ENCODE measurements at regions not wholly inside any gene's neighbourhood (a gene's known extent, or its start where the extent isn't known, plus 50 kb on each side); places are given as distances from the start of the nearest gene placed in this dataset.

- no peak overlapping the region for H3K27ac Mint-ChIP-seq
- no peaks in the 10 kb centered on the region for H3K27me3 Mint-ChIP-seq
- peaks cover 1% of the 10 kb centered on the region for H3K9me3 Mint-ChIP-seq
- H3K4me3 Mint-ChIP-seq: no peak overlapping the region
- no peaks in the 10 kb centered on the region for H3K36me3 Mint-ChIP-seq
- no peaks in the 10 kb centered on the region for H3K4me1 Mint-ChIP-seq
- DNase-seq (no peak), ATAC-seq (ENCODE audit: low read depth) (no peak)
- POLR2A ChIA-PET: no interaction called here
Measured at GRCh38 chr5:118565335-118565971, 422.9 kb downstream of the DTWD2 start.

DNA sequence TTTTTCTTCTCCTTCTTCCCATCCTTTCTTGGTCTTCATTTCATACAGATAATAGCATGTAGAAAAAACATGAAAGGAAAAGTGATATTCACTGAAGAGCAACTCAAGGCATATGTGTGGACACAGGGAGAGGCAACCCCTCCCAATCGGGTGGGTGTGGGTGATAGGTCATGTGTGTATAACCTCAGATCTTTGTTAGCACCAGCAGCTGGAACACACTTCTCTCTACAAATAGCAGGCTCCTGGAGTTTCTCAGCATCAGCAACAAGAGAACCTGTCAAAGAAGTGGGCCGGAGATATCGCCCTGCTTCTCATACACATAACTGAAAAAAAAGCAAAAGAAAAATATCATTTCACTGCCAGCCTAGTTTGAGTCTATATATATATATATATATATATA lies 426.4 kb downstream of the DTWD2 start:
- Mint-ChIP-seq H3K4me3 (no peak overlapping the region), H3K27ac (no peak overlapping the region), H3K27me3 (no peaks in the 10 kb centered on the region), H3K9me3 (no peaks in the 10 kb centered on the region), H3K36me3 (no peaks in the 10 kb centered on the region), H3K4me1 (no peaks in the 10 kb centered on the region)
- ATAC-seq (ENCODE audit: low read depth) (no peak), DNase-seq (no peak)
- POLR2A ChIA-PET: no interaction called here

GRCh38 chr5:118561235-118561634 lies 427.1 kb downstream of the DTWD2 start:
- Mint-ChIP-seq H3K4me3 (no peak overlapping the region), H3K27ac (no peak overlapping the region), H3K27me3 (no peaks in the 10 kb centered on the region), H3K36me3 (no peaks in the 10 kb centered on the region), H3K4me1 (no peaks in the 10 kb centered on the region), H3K9me3 (no peaks in the 10 kb centered on the region)
- no peak for DNase-seq
- no peak for ATAC-seq (ENCODE audit: low read depth)
- POLR2A ChIA-PET: no interaction called here

DNA sequence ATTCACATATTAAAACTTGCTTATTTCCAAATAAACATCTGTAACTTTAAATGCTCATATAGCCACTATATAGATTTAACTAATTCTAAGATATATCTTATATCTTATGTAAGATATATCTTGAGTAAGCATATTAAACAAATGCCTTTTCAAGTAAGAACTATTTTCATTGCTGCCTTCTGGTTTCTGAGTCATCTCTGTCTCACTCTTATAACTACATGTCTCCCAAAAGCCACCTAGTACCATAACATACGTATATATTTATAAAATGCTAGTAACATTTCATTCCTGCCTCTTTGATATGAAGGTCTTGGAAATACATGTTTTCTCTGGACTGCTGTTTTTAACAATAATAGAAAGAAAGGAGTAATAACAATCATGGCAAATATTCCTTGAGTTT lies 429.5 kb downstream of the DTWD2 start:
- ATAC-seq (ENCODE audit: low read depth) (no peak), DNase-seq (no peak)
- no peaks in the 10 kb centered on the region for H3K27me3 Mint-ChIP-seq
- POLR2A ChIA-PET: no interaction called here
- H3K4me1 Mint-ChIP-seq: no peaks in the 10 kb centered on the region
- no peak overlapping the region for H3K4me3 Mint-ChIP-seq
- no peaks in the 10 kb centered on the region for H3K9me3 Mint-ChIP-seq
- H3K36me3 Mint-ChIP-seq: no peaks in the 10 kb centered on the region
- H3K27ac Mint-ChIP-seq: no peak overlapping the region

DNA sequence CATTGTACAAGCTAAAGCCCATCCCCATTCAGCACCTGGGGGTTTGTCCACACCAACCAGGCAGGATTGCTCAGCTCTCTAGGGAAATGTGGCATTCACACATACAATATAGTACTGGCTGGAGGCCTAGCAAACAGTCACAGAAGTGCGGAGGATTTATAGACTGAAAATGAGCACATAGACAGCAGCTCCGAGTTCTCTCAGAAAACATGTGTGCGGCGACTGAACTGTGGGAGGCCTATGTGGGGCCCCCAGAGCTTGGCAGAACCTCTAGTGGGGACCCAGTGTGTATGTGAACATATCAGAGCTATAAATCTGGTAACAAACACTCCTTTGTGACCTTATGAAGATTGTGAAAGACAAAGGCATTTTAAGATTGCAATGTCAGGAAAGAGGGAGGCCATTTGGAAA lies 431.1 kb downstream of the DTWD2 start:
- H3K27ac Mint-ChIP-seq: no peak overlapping the region
- no peaks in the 10 kb centered on the region for H3K36me3 Mint-ChIP-seq
- no peak for ATAC-seq (ENCODE audit: low read depth)
- POLR2A ChIA-PET: no interaction called here
- no peaks in the 10 kb centered on the region for H3K4me1 Mint-ChIP-seq
- no peak overlapping the region for H3K4me3 Mint-ChIP-seq
- no peaks in the 10 kb centered on the region for H3K9me3 Mint-ChIP-seq
- H3K27me3 Mint-ChIP-seq: no peaks in the 10 kb centered on the region
- no peak for DNase-seq

DNA sequence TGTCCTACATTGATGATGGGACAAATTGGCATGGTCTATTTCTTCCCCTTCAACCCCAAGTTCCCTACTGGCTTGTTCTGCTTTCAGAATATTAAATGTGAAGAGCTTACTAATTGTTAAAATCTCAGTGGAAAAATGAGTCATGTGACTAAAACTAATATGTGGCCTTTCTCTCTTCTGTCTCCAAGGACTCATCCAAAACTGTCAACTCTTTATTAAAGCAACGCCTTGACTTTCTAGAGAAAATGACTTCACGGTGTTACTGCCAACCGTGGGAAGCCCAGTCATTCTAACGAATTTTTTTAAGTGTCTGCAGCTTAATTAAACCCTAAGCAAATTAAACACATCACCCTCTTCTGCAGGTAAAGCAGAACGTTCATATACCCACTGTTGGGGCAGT lies 431.6 kb downstream of the DTWD2 start:
- H3K9me3 Mint-ChIP-seq: no peaks in the 10 kb centered on the region
- no peaks in the 10 kb centered on the region for H3K27me3 Mint-ChIP-seq
- H3K4me3 Mint-ChIP-seq: no peak overlapping the region
- H3K4me1 Mint-ChIP-seq: no peaks in the 10 kb centered on the region
- DNase-seq (no peak), ATAC-seq (ENCODE audit: low read depth) (no peak)
- POLR2A ChIA-PET: no interaction called here
- H3K27ac Mint-ChIP-seq: no peak overlapping the region
- H3K36me3 Mint-ChIP-seq: no peaks in the 10 kb centered on the region

DNA sequence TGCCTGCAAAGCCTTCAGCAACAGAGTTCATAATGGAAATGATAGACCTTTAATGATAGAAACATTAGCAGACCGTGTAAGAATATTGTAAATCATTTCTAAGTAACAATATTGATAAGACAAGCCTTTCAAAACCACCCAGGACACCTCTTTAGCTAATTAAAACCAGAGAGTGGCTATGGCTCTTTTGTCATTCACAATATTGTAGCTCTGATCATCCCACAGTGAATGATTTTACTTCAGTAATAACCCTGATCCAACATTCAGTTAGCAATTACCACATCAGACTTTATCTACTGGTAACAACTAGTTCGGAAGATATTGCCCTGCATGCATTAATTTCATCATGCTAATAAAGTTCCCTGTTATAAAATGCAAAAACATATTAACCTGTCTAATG lies 432.6 kb downstream of the DTWD2 start:
- POLR2A ChIA-PET: no interaction called here
- no peak for DNase-seq
- Mint-ChIP-seq H3K4me1 (no peaks in the 10 kb centered on the region), H3K4me3 (no peak overlapping the region), H3K9me3 (no peaks in the 10 kb centered on the region), H3K27me3 (no peaks in the 10 kb centered on the region), H3K27ac (no peak overlapping the region), H3K36me3 (no peaks in the 10 kb centered on the region)
- no peak for ATAC-seq (ENCODE audit: low read depth)

DNA sequence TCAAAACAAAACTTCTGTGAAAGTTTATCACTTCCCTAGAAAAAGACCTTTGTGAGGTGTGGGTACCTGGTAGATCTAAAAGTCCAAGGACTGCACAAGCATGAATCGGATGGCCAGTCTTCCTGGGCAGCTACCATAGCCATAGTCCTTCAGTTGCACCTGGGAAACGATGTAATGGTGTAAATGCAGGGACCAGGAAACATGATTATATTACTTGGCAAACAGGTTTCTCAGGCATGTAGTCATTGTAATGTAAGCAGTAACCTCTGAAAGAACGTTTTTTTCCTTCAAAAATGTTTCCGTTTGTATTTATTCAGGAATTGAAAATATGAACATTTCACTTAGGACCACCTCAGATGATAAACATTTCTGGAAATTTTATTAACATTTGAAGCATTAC lies 433.4 kb downstream of the DTWD2 start:
- no peaks in the 10 kb centered on the region for H3K9me3 Mint-ChIP-seq
- ATAC-seq (ENCODE audit: low read depth) (no peak), DNase-seq (no peak)
- H3K27ac Mint-ChIP-seq: no peak overlapping the region
- H3K4me3 Mint-ChIP-seq: no peak overlapping the region
- no peaks in the 10 kb centered on the region for H3K27me3 Mint-ChIP-seq
- H3K4me1 Mint-ChIP-seq: no peaks in the 10 kb centered on the region
- no peaks in the 10 kb centered on the region for H3K36me3 Mint-ChIP-seq
- POLR2A ChIA-PET: no interaction called here

DNA sequence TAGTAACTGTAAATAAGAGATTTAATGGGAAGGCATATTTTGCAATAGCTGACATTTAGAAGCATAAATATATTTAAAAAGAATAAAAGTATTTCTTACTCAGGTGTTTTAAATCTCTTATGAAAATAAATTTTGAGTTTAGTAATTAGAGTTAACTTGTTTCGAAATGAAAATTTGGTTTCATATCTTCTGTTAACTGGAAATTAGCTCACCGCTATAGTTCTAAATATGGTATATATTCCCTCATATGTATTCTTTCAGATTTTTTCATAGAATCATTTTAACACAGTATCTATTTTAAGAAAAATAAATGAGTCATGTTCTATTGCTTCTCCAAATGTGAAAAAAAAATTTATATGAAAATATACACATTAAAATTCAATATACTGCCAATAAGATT lies 434.1 kb downstream of the DTWD2 start:
- Mint-ChIP-seq H3K36me3 (no peaks in the 10 kb centered on the region), H3K9me3 (no peaks in the 10 kb centered on the region), H3K27me3 (no peaks in the 10 kb centered on the region), H3K4me3 (no peak overlapping the region), H3K27ac (no peak overlapping the region), H3K4me1 (no peaks in the 10 kb centered on the region)
- POLR2A ChIA-PET: no interaction called here
- DNase-seq: no peak
- no peak for ATAC-seq (ENCODE audit: low read depth)

DNA sequence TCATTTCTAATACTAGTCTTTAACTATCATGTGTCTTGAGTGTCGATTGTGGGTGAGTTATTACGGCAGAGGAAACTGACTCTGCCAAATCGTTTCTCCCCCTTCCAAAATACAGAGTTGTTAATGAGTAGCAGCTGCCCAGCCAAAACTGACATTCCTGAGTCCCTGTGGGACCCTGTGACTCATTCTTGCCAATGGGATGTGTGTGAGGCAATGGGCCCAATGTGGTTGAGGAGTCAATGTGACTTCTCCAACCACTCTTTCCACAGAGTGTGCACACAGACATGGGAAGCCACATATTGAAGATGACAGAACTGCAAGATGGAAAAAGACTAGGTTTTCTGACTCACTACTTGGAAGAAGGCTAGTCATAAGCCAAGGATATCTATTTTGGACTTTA lies 434.7 kb downstream of the DTWD2 start:
- H3K9me3 Mint-ChIP-seq: no peaks in the 10 kb centered on the region
- H3K27ac Mint-ChIP-seq: no peak overlapping the region
- no peaks in the 10 kb centered on the region for H3K27me3 Mint-ChIP-seq
- no peaks in the 10 kb centered on the region for H3K4me1 Mint-ChIP-seq
- DNase-seq: no peak
- no peaks in the 10 kb centered on the region for H3K36me3 Mint-ChIP-seq
- ATAC-seq (ENCODE audit: low read depth): no peak
- POLR2A ChIA-PET: no interaction called here
- no peak overlapping the region for H3K4me3 Mint-ChIP-seq

GRCh38 chr5:118552731-118553360 lies 435.5 kb downstream of the DTWD2 start:
- no peaks in the 10 kb centered on the region for H3K4me1 Mint-ChIP-seq
- no peak overlapping the region for H3K27ac Mint-ChIP-seq
- POLR2A ChIA-PET: no interaction called here
- no peaks in the 10 kb centered on the region for H3K27me3 Mint-ChIP-seq
- DNase-seq: no peak
- no peak overlapping the region for H3K4me3 Mint-ChIP-seq
- no peaks in the 10 kb centered on the region for H3K9me3 Mint-ChIP-seq
- no peak for ATAC-seq (ENCODE audit: low read depth)
- H3K36me3 Mint-ChIP-seq: no peaks in the 10 kb centered on the region

- no peaks in the 10 kb centered on the region for H3K9me3 Mint-ChIP-seq
- no peaks in the 10 kb centered on the region for H3K4me1 Mint-ChIP-seq
- no peak overlapping the region for H3K27ac Mint-ChIP-seq
- H3K36me3 Mint-ChIP-seq: no peaks in the 10 kb centered on the region
- POLR2A ChIA-PET: no interaction called here
- DNase-seq (no peak), ATAC-seq (ENCODE audit: low read depth) (no peak)
- no peaks in the 10 kb centered on the region for H3K27me3 Mint-ChIP-seq
- no peak overlapping the region for H3K4me3 Mint-ChIP-seq
Measured at GRCh38 chr5:118552146-118552545, 436.2 kb downstream of the DTWD2 start.

- H3K27ac Mint-ChIP-seq: no peak overlapping the region
- no peaks in the 10 kb centered on the region for H3K9me3 Mint-ChIP-seq
- ATAC-seq (ENCODE audit: low read depth) (no peak), DNase-seq (no peak)
- POLR2A ChIA-PET: no interaction called here
- H3K4me3 Mint-ChIP-seq: no peak overlapping the region
- H3K27me3 Mint-ChIP-seq: no peaks in the 10 kb centered on the region
- no peaks in the 10 kb centered on the region for H3K4me1 Mint-ChIP-seq
- no peaks in the 10 kb centered on the region for H3K36me3 Mint-ChIP-seq
Measured at GRCh38 chr5:118551716-118552115, 436.6 kb downstream of the DTWD2 start.

GRCh38 chr5:118551031-118551430 lies 437.3 kb downstream of the DTWD2 start:
- no peaks in the 10 kb centered on the region for H3K9me3 Mint-ChIP-seq
- no peak for ATAC-seq (ENCODE audit: low read depth)
- H3K4me1 Mint-ChIP-seq: no peaks in the 10 kb centered on the region
- no peaks in the 10 kb centered on the region for H3K36me3 Mint-ChIP-seq
- no peaks in the 10 kb centered on the region for H3K27me3 Mint-ChIP-seq
- H3K4me3 Mint-ChIP-seq: no peak overlapping the region
- no peak overlapping the region for H3K27ac Mint-ChIP-seq
- POLR2A ChIA-PET: no interaction called here
- DNase-seq: no peak
